C4-2B (cell line): ENCODE measurements at regions not wholly inside any gene's neighbourhood (a gene's known extent, or its start where the extent isn't known, plus 50 kb on each side); places are given as distances from the start of the nearest gene placed in this dataset.

Experiments
- H3K27ac ChIP-seq: fragments of 450-650 bp; 2 replicates; pipeline ENCODE4 v1.5.1; 2017
- ZFX ChIP-seq: fragments of 450-650 bp; IDR thresholded peaks from 2 replicates; pipeline ENCODE4 v1.6.1; 2017
- TF ChIP-seq, protein P1 (sequence below): fragments of 450-650 bp; conservative IDR thresholded peaks from 2 replicates; pipeline ENCODE4 v1.5.1; 2017; ENCODE audit warnings: mild to moderate bottlenecking

DNA sequence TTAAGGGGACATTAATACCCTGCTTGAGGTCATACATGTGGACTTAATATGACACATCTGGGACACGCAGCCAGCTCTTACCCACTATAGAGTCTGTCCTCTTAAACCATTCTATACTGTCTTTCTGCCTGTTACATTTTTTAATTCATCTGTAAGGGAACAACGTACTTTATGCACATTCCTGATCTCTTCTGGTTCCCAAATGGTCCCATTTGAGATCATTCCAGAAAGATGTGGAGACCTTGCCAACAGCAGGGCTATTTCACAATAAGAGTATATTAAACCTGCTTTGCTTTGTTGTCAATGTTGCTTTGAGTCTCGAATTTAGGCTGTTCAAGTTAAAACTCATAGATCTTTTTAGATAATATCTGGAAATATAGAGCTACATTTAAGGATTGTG, 332.2 kb upstream of the RAG2 start:
- no peak overlapping the region for H3K27ac ChIP-seq
- TF ChIP-seq, protein P1, sequence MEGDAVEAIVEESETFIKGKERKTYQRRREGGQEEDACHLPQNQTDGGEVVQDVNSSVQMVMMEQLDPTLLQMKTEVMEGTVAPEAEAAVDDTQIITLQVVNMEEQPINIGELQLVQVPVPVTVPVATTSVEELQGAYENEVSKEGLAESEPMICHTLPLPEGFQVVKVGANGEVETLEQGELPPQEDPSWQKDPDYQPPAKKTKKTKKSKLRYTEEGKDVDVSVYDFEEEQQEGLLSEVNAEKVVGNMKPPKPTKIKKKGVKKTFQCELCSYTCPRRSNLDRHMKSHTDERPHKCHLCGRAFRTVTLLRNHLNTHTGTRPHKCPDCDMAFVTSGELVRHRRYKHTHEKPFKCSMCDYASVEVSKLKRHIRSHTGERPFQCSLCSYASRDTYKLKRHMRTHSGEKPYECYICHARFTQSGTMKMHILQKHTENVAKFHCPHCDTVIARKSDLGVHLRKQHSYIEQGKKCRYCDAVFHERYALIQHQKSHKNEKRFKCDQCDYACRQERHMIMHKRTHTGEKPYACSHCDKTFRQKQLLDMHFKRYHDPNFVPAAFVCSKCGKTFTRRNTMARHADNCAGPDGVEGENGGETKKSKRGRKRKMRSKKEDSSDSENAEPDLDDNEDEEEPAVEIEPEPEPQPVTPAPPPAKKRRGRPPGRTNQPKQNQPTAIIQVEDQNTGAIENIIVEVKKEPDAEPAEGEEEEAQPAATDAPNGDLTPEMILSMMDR = no peak
- no peak for TF ChIP-seq ZFX

DNA sequence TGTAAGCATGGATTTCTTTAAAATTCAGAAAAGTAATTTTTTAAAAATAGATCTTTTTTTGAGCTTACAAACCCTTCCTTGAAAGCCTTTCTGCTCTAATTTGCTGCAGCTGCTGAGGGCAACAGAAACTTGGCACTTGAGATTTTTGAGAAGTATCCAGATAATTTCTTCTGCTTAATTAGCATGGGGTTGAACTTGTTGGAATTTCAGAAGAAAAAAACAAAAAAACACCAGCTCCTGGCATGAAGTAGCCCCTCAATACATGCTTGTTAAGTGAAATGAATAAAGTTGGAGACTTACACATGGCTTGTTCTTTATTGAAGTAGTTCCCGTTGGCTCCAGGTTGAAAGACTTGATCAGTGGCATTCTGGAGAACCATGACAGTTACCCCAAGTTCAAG, 331.4 kb upstream of the RAG2 start:
- no peak overlapping the region for H3K27ac ChIP-seq
- no peak for TF ChIP-seq ZFX
- TF ChIP-seq, protein P1 = no peak

DNA sequence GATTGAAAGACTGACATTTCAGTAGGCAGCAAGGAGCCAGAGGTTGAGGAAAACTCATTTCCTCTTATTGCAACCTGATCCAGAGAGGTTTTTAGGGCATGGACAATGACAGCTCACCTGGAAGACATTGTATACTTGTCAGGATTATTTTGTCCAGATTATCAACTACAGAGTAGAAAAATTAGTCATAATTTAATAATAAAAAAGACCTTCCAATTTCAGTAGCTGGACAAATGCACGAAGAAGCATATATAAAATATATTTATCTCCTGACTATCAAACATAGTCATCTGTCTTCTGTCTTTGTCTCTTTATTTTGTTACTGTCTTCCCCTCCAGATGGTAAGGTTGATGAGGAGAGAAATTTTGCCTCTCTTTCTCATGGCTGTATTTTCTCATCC, 330.6 kb upstream of the RAG2 start:
- TF ChIP-seq, protein P1 = no peak
- no peak for TF ChIP-seq ZFX
- H3K27ac ChIP-seq = no peak overlapping the region

- TF ChIP-seq, protein P1 = no peak
- no peak for TF ChIP-seq ZFX
- no peak overlapping the region for H3K27ac ChIP-seq
Measured at GRCh38 chr11:36899800-36900199, 301.8 kb upstream of the RAG2 start.

GRCh38 chr11:36890841-36891240, 292.8 kb upstream of the RAG2 start:
- H3K27ac ChIP-seq = no peak overlapping the region
- TF ChIP-seq, protein P1 = no peak
- no peak for TF ChIP-seq ZFX

GRCh38 chr11:36890121-36890679, 292.2 kb upstream of the RAG2 start:
- TF ChIP-seq, protein P1 = no peak
- TF ChIP-seq ZFX = no peak
- H3K27ac ChIP-seq = no peak overlapping the region

- TF ChIP-seq, protein P1 = no peak
- no peak for TF ChIP-seq ZFX
- no peak overlapping the region for H3K27ac ChIP-seq
Measured at GRCh38 chr11:36885154-36885553, 287.1 kb upstream of the RAG2 start.
